Muscle of leg (tissue), 3 donors: ENCODE measurements at regions not wholly inside any gene's neighbourhood (a gene's known extent, or its start where the extent isn't known, plus 50 kb on each side); places are given as distances from the start of the nearest gene placed in this dataset.

Source experiments
- DNase-seq: peaks from one replicate; pipeline ENCODE4 v3.0.0; 2013
- H3K27ac ChIP-seq: one replicate; pipeline ENCODE4 v1.5.1; 2013; ENCODE audit warnings: mild to moderate bottlenecking, low read length, control low read depth
- H3K27me3 ChIP-seq: one replicate; pipeline ENCODE4 v1.6.1; 2013; ENCODE audit warnings: low read length; ENCODE audit not compliant: control insufficient read depth, insufficient read depth
- H3K36me3 ChIP-seq: one replicate; pipeline ENCODE4 v1.6.1; 2013; ENCODE audit warnings: low read length; ENCODE audit not compliant: control insufficient read depth, insufficient read depth
- H3K4me1 ChIP-seq: one replicate; pipeline ENCODE4 v1.6.1; 2013; ENCODE audit warnings: low read length; ENCODE audit not compliant: control insufficient read depth, insufficient read depth
- H3K4me3 ChIP-seq: one replicate; pipeline ENCODE4 v1.5.1; 2013; ENCODE audit warnings: low read length, control low read depth
- H3K9me3 ChIP-seq: replicated peaks from 2 replicates; pipeline ENCODE4 v1.6.1; 2013; ENCODE audit warnings: low read depth, low read length; ENCODE audit not compliant: control insufficient read depth
- WGBS: methylation state at CpG from one replicate; pipeline ENCODE4 v1.1.5; 2013; ENCODE audit warnings: missing lambda C conversion rate; ENCODE audit not compliant: insufficient coverage; 5-methylcytosine and 5-hydroxymethylcytosine counted together

DNA sequence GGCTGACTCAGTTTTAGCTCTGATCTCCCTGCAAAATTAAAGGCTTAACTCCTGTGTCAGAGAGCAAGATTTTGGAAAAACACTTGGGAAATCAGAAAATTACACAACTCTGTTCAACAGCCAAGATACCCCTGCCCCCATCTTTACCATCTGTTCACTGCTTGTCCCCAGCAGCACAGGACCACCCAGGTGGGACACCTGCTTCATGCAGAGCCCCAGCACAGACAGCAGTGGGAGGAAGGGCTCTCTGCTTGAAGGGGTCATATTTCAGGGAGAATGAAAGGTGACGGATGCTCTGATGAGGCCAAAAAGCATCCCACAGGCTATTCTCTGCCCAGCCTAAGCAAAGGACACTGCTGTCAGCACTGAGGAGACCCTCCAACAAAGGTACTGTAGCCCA is 584.6 kb upstream of the KLHL29 start:
- Histone ChIP-seq H3K9me3 (no peaks in the 10 kb centered on the region), H3K4me1 (peaks cover 2% of the 10 kb centered on the region), H3K4me3 (no peak overlapping the region), H3K27ac (no peak overlapping the region), H3K27me3 (no peaks in the 10 kb centered on the region), H3K36me3 (no peaks in the 10 kb centered on the region)
- no CpG with 5 or more reads among the region's 1 CpG for WGBS
- DNase-seq: peak; percentile 29

DNA sequence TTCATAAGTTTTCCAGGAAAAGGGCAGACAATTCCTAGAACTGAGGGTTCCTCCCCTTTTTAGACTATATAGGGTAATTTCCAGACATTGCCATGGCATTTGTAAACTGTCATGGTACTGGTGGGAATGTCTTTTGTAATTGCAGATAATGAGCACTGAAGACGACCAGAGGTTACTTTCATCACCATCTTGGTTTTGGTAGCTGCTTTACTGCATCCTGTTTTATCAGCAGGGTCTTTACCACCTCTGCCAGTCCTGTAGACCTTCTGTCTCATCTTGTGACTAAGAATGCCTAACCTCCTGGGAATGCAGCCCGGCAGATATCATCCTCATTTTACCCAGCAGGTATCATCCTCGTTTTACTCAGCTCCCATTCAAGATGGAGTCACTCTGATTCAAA is 583.9 kb upstream of the KLHL29 start:
- no peaks in the 10 kb centered on the region for H3K36me3 ChIP-seq
- 72% methylated on average over 2 of the region's 3 CpGs for WGBS
- DNase-seq: no peak
- H3K9me3 ChIP-seq: no peaks in the 10 kb centered on the region
- no peak overlapping the region for H3K27ac ChIP-seq
- no peak overlapping the region for H3K4me3 ChIP-seq
- H3K4me1 ChIP-seq: peaks cover 2% of the 10 kb centered on the region
- no peaks in the 10 kb centered on the region for H3K27me3 ChIP-seq

DNA sequence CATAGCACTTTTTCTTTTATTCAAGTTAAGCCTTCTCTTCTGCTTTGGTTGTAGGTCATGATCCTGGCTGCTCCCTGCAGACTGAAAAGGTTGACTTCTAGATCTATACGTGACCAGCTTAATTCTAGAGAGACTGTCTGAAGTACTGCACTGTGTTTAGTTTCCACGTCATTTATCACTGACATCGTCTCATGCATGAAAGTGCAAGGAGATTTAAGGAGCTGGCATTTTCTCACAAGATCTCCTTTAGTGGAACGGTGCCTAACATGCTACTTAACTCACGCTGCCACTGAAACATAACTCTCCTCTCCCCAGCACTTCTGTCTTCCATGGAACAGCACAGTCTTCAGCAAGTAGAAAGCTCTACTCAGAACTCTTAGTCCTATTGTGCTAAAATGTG is 583.0 kb upstream of the KLHL29 start:
- no peak overlapping the region for H3K4me3 ChIP-seq
- 70% methylated on average over 5 of the region's 5 CpGs for WGBS
- no peaks in the 10 kb centered on the region for H3K27me3 ChIP-seq
- peaks cover 2% of the 10 kb centered on the region for H3K4me1 ChIP-seq
- no peaks in the 10 kb centered on the region for H3K36me3 ChIP-seq
- peaks cover 2% of the 10 kb centered on the region for H3K9me3 ChIP-seq
- no peak overlapping the region for H3K27ac ChIP-seq
- no peak for DNase-seq

DNA sequence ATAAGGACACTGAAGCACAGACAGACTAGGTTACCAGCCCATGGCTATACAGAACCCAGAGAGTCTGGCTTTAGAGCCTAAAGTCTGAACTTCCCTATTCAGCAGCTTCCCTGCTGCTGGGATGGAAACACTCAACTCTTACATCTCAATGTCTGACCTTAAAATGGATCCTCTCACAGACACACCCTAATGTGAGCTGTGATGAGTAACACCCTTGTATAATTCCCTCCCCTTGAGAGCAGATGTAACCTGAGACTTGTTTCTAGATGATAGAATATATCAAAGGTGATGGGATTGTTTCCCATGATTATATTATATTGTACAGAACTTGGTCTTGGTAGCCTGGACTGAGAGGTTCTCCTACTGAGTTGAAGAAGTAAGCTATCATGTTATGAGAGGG is 577.1 kb upstream of the KLHL29 start:
- no peaks in the 10 kb centered on the region for H3K4me1 ChIP-seq
- H3K36me3 ChIP-seq: no peaks in the 10 kb centered on the region
- H3K4me3 ChIP-seq: no peak overlapping the region
- peaks cover 2% of the 10 kb centered on the region for H3K9me3 ChIP-seq
- no peak for DNase-seq
- H3K27ac ChIP-seq: no peak overlapping the region
- H3K27me3 ChIP-seq: no peaks in the 10 kb centered on the region

DNA sequence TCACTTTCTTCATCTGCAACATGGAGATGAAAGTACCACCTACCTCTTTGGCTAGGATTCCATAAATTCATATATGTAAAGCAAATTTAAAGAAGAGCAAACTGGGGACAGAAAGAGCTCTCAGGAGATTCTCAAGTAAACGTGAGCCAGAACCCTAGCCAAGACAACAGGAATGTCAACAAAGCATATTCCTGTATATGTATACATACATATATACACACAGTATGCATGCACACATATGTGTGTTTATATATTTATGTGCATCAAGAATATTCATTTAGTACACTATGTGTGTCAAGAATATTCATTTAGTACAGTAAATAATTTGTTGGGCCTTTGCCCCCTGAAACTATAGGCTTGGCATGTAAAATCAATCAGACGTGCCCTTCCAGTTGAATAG is 574.4 kb upstream of the KLHL29 start:
- peaks cover 2% of the 10 kb centered on the region for H3K9me3 ChIP-seq
- H3K27me3 ChIP-seq: no peaks in the 10 kb centered on the region
- no peaks in the 10 kb centered on the region for H3K4me1 ChIP-seq
- H3K36me3 ChIP-seq: no peaks in the 10 kb centered on the region
- DNase-seq: no peak
- no CpG with 5 or more reads among the region's 2 CpGs for WGBS
- no peak overlapping the region for H3K27ac ChIP-seq
- no peak overlapping the region for H3K4me3 ChIP-seq

DNA sequence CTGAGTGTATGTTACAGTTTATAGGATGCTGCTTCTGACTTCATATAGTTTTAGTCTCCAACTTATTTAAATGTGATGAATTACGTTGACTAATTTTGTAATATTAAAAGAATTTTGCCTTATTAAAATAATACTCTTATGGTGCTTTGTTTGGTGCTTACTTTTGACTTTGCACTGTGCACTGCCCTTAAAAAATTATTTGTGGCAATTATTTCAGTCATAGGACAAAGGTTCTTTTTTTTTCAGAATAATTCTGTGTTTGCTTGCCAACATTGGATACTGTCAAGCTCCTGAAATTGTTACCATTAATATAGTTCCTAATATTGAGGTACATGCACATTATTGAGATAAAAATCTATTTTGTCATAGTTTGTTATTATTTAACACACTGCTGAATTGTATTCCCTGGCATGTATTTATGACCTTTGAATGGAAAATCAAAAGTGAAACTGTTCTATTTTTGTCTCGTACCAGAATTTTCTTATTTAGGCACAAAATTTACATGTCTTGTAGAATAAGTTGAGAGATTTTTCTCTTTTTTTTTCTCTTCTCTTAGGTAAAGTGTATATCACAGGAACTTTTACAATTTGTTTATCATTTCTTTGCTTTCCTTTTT is 572.8 kb upstream of the KLHL29 start:
- peaks cover under 1% of the 10 kb centered on the region for H3K4me1 ChIP-seq
- no peak for DNase-seq
- no peaks in the 10 kb centered on the region for H3K27me3 ChIP-seq
- H3K36me3 ChIP-seq: no peaks in the 10 kb centered on the region
- no peaks in the 10 kb centered on the region for H3K9me3 ChIP-seq
- no CpG with 5 or more reads among the region's 2 CpGs for WGBS
- H3K4me3 ChIP-seq: no peak overlapping the region
- H3K27ac ChIP-seq: no peak overlapping the region

DNA sequence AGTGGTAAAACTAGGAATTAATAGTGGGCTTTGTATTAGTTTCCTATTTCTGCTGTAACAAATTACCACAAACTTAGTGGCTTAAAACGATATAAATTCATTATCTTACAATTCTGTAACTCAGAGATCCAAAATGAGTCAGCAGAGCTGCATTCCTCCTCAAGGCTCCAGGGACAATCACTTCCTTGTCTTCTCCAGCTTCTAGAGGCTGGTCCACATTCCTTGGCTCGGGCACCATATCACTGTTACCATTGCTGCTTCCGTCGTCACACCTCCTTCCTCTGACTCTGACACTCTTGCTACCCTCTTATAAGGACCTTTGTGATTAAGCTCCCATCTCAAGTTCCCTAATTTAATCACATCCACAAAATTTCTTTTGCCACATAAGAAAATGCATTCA is 567.8 kb upstream of the KLHL29 start:
- peak; percentile 35 for DNase-seq
- H3K9me3 ChIP-seq: no peaks in the 10 kb centered on the region
- WGBS: 33% methylated on average over 4 of the region's 4 CpGs

DNA sequence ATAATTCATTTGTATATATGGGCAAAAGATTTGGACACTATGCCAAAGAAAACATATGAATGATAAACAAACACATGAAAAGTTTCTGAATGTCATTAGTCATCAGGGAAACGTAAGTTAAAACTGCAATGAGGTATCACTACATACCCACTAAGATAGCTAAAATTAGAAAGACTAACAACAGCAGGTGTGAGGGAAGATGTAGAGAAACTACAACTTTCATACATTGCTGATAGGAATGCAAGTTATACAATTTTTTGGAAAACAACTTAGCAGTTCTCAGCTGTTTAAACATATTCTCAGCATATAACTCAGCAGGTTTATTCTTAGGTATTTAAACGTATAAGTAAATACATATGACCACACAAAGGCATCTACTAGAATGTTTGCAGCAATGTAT is 563.5 kb upstream of the KLHL29 start:
- H3K9me3 ChIP-seq: no peaks in the 10 kb centered on the region
- no peak overlapping the region for H3K27ac ChIP-seq
- H3K27me3 ChIP-seq: no peaks in the 10 kb centered on the region
- WGBS: no CpG with 5 or more reads among the region's 2 CpGs
- no peaks in the 10 kb centered on the region for H3K36me3 ChIP-seq
- no peak for DNase-seq
- H3K4me3 ChIP-seq: no peak overlapping the region
- H3K4me1 ChIP-seq: peaks cover 2% of the 10 kb centered on the region

More for the DNA sequence above, 567.8 kb upstream of the KLHL29 start:
- H3K36me3 ChIP-seq: no peaks in the 10 kb centered on the region
- H3K27me3 ChIP-seq: no peaks in the 10 kb centered on the region
- H3K27ac ChIP-seq: no peak overlapping the region
- no peak overlapping the region for H3K4me3 ChIP-seq
- H3K4me1 ChIP-seq: peaks cover 2% of the 10 kb centered on the region

DNA sequence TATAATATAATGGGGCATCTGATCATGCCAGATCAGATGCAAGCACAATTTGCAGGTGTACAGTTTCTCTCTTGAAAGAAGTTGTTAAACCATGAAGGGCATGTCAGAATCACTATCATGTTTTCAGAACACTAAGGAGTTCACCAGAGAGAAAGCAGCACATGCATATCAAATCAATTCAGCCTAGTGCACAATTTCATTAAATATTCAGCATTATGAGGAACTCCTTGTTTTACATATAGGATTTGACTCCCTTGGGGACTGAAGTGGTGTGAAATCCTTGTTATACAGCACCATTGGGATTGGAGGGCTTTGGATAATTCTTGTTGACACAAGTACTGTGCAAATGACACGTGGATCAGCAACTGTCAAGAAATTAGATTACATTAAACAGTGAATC is 562.1 kb upstream of the KLHL29 start:
- no peaks in the 10 kb centered on the region for H3K36me3 ChIP-seq
- no peaks in the 10 kb centered on the region for H3K9me3 ChIP-seq
- no CpG with 5 or more reads among the region's 1 CpG for WGBS
- peaks cover 8% of the 10 kb centered on the region for H3K4me1 ChIP-seq
- H3K27me3 ChIP-seq: no peaks in the 10 kb centered on the region
- no peak for DNase-seq
- no peak overlapping the region for H3K27ac ChIP-seq
- H3K4me3 ChIP-seq: no peak overlapping the region

DNA sequence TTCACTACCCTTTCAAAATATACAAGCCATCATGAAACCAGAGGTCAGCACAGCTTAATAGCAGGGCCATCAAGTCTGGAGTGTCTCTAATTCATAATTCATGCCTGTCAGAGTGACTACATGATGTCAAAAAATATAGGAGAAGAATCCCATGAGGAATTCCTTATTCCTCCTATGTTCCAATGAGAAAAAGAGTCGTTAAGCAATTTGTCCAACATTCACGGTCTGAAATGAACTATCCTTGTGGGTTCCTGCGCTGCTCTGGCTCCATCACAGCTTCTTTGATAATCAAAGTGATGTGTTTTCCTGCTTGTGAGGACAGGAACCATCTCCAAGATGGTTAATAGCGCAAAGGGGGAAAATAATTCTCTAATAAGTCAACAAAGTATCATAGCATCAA is 560.4 kb upstream of the KLHL29 start:
- DNase-seq: no peak
- no peaks in the 10 kb centered on the region for H3K36me3 ChIP-seq
- no peaks in the 10 kb centered on the region for H3K9me3 ChIP-seq
- H3K27ac ChIP-seq: no peak overlapping the region
- H3K4me3 ChIP-seq: no peak overlapping the region
- no peaks in the 10 kb centered on the region for H3K27me3 ChIP-seq
- peaks cover 14% of the 10 kb centered on the region for H3K4me1 ChIP-seq
- 100% methylated on average over 1 of the region's 4 CpGs for WGBS

DNA sequence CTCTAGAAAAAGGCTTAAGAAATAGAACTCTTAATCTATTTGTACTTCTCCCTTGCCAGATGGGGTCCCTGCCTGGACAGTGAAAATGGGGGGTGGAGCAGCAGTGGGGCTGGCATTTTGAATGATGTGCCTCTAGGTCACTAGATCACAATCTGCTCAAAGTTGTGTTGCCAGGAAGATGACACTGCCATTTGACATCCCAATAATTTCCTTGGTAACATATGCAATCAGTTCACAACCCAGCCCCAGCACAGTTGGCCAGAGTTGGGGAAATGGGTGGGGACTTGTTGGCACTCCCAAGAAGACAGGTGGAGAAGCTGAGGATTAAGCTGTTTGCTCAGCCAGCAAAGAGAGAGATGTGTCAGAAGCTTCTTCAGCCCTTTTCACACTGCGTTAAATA is 558.3 kb upstream of the KLHL29 start:
- H3K4me1 ChIP-seq: peaks cover 16% of the 10 kb centered on the region
- H3K4me3 ChIP-seq: no peak overlapping the region
- no peaks in the 10 kb centered on the region for H3K9me3 ChIP-seq
- no peaks in the 10 kb centered on the region for H3K27me3 ChIP-seq
- H3K36me3 ChIP-seq: no peaks in the 10 kb centered on the region
- DNase-seq: peak; percentile 76
- no CpG with 5 or more reads among the region's 1 CpG for WGBS
- H3K27ac ChIP-seq: no peak overlapping the region
